HCT116 (cell line): ENCODE measurements at regions not wholly inside any gene's neighbourhood (a gene's known extent, or its start where the extent isn't known, plus 50 kb on each side); places are given as distances from the start of the nearest gene placed in this dataset.

Source experiments
- ATAC-seq: fragments of 200-7000 bp; cut with Tn5 transposase; 2 replicates; pipeline ENCODE4 v1.9.1; 2020; ENCODE audit warnings: mild to moderate bottlenecking, moderate library complexity
- BruUV-seq: library from RNA; stranded (reverse); fragments of 400-500 nt; replicated peaks from 2 replicates; lab custom pipeline; 2021; lab: Mats Ljungman, UMichigan
- CTCF ChIA-PET: fragments of 300-600 bp; sonication (Branson Sonifier 250); formaldehyde crosslinking; loops from one replicate; lab custom pipeline; 2021; ENCODE audit warnings: antibody characterized with exemption; lab: Charles Lee
- POLR2A ChIA-PET: fragments of 300-600, 350-600 bp; sonication (Branson Sonifier 250); formaldehyde crosslinking; loops from one replicate; lab custom pipeline; 2021; ENCODE audit warnings: antibody characterized with exemption; lab: Charles Lee
- RAD21 ChIA-PET, 2 experiments: fragments of 300-600 bp; sonication (Branson Sonifier 250); formaldehyde crosslinking; loops; one replicate each; lab custom pipeline; 2023; ENCODE audit warnings: low total read pairs in 2 of 2; ENCODE audit not compliant: uncharacterized antibody in 2 of 2, unreplicated experiment in 2 of 2, low non-redundant PET in 1 of 2; lab: Charles Lee
- DNase-seq: peaks from one replicate; pipeline ENCODE4 v3.0.0-alpha.2; 2010; ENCODE audit warnings: low read depth, low spot score
- H2AFZ ChIP-seq: fragments of 200-600 bp; shearing (Covaris generic), sonication (generic); 2 replicates; pipeline ENCODE4 v1.6.1; 2017; ENCODE audit warnings: low read depth, mixed run types, mixed read lengths, antibody characterized with exemption, low read length; ENCODE audit not compliant: poor library complexity, severe bottlenecking
- H3K27ac ChIP-seq: 2 replicates; pipeline ENCODE4 v1.5.1; 2012; ENCODE audit warnings: low read depth, low read length
- H3K27me3 ChIP-seq: fragments of 200-600 bp; sonication (generic); 2 replicates; pipeline ENCODE4 v1.6.1; 2016; ENCODE audit warnings: mixed run types, low read length, mixed read lengths; ENCODE audit not compliant: insufficient read depth
- H3K36me3 ChIP-seq, 2 experiments: fragments of 200-500 bp in 1 of 2; fragments of 200-600 bp in 1 of 2; sonication (Bioruptor generic) in 1 of 2; sonication (generic) in 1 of 2; 2 replicates each; pipeline versions ENCODE4 v1.5.1 to v1.6.1; 2014 to 2016; ENCODE audit warnings: low read length in 2 of 2, inconsistent platforms in 1 of 2, mixed read lengths in 1 of 2, mixed run types in 1 of 2; ENCODE audit not compliant: insufficient read depth in 2 of 2, control insufficient read depth in 1 of 2
- H3K4me1 ChIP-seq, 2 experiments: fragments of 200-600 bp in 1 of 2; sonication (generic) in 1 of 2; 2 replicates each; pipeline versions ENCODE4 v1.5.1 to v1.6.1; 2012 to 2017; ENCODE audit warnings: low read length in 2 of 2, inconsistent platforms in 1 of 2, mild to moderate bottlenecking in 1 of 2, mixed read lengths in 1 of 2, mixed run types in 1 of 2, moderate library complexity in 1 of 2; ENCODE audit not compliant: insufficient read depth in 2 of 2, control insufficient read depth in 1 of 2
- H3K4me2 ChIP-seq: fragments of 200-600 bp; sonication (generic); 2 replicates; pipeline ENCODE4 v1.6.1; 2017; ENCODE audit warnings: mixed run types, low read length, mixed read lengths
- H3K4me3 ChIP-seq, 2 experiments: fragments of 200-600 bp in 1 of 2; sonication (generic) in 1 of 2; replicated peaks in 1 of 2; 2 replicates each; pipeline ENCODE4 v1.5.1; 2011 to 2016; ENCODE audit warnings: low read length in 2 of 2, control low read depth in 1 of 2, low read depth in 1 of 2, mild to moderate bottlenecking in 1 of 2, mixed read lengths in 1 of 2, mixed run types in 1 of 2
- H3K79me2 ChIP-seq: fragments of 200-600 bp; sonication (generic); 2 replicates; pipeline ENCODE4 v1.6.1; 2017; ENCODE audit warnings: mild to moderate bottlenecking, mixed run types, low read length, moderate library complexity, mixed read lengths; ENCODE audit not compliant: insufficient read depth
- H3K9ac ChIP-seq: fragments of 200-600 bp; sonication (generic); 2 replicates; pipeline ENCODE4 v1.6.1; 2016; ENCODE audit warnings: low read length, mixed read lengths
- H3K9me2 ChIP-seq: fragments of 200-600 bp; sonication (generic), shearing (Covaris generic); 2 replicates; pipeline ENCODE4 v1.6.1; 2017; ENCODE audit warnings: mixed run types, mild to moderate bottlenecking, moderate library complexity; ENCODE audit not compliant: insufficient read depth
- H3K9me3 ChIP-seq, 2 experiments: fragments of 200-500 bp in 1 of 2; fragments of 200-600 bp in 1 of 2; sonication (Bioruptor generic) in 1 of 2; sonication (generic) in 1 of 2; 2 replicates each; pipeline ENCODE4 v1.6.1; 2014 to 2017; ENCODE audit warnings: low read length in 2 of 2, mixed read lengths in 2 of 2, inconsistent platforms in 1 of 2, low read depth in 1 of 2, mild to moderate bottlenecking in 1 of 2, mixed run types in 1 of 2, moderate library complexity in 1 of 2; ENCODE audit not compliant: control insufficient read depth in 1 of 2, insufficient read depth in 1 of 2
- H4K20me1 ChIP-seq: fragments of 200-600 bp; sonication (generic), shearing (Covaris generic); 2 replicates; pipeline ENCODE4 v1.6.1; 2017; ENCODE audit warnings: mixed run types, mild to moderate bottlenecking, moderate library complexity; ENCODE audit not compliant: insufficient read depth
- CBX3 ChIP-seq: IDR thresholded peaks from 2 replicates; pipeline ENCODE4 v1.6.1; 2012; ENCODE audit warnings: low read depth
- EGR1 ChIP-seq: IDR thresholded peaks from 2 replicates; pipeline ENCODE4 v1.6.1; 2012; ENCODE audit warnings: low read depth
- ELF1 ChIP-seq: IDR thresholded peaks from 2 replicates; pipeline ENCODE4 v1.6.1; 2012; ENCODE audit warnings: low read depth, borderline replicate concordance
- EZH2 ChIP-seq: fragments of 200-600 bp; sonication (generic); IDR thresholded peaks from 2 replicates; pipeline ENCODE4 v1.6.1; 2017; ENCODE audit warnings: antibody characterized with exemption, mixed run types
- EZH2phosphoT487 ChIP-seq: fragments of 200-600 bp; IDR thresholded peaks from 2 replicates; pipeline ENCODE4 v1.6.1; 2018; ENCODE audit warnings: antibody characterized with exemption, borderline replicate concordance
- FOSL1 ChIP-seq: IDR thresholded peaks from 2 replicates; pipeline ENCODE4 v1.6.1; 2012; ENCODE audit warnings: low read depth
- JUND ChIP-seq: IDR thresholded peaks from 2 replicates; pipeline ENCODE4 v1.6.1; 2012
- POLR2A ChIP-seq: IDR thresholded peaks from 2 replicates; pipeline ENCODE4 v1.7.0; 2011; ENCODE audit warnings: borderline replicate concordance; ENCODE audit not compliant: insufficient read depth, insufficient read length; ENCODE audit errors: extremely low read depth
- POLR2AphosphoS5 ChIP-seq: IDR thresholded peaks from 2 replicates; pipeline ENCODE4 v1.6.1; 2011; ENCODE audit warnings: mild to moderate bottlenecking, low read depth, low read length, moderate library complexity
- RAD21 ChIP-seq: IDR thresholded peaks from 2 replicates; pipeline ENCODE4 v1.6.1; 2012; ENCODE audit warnings: low read depth, mild to moderate bottlenecking
- SIN3A ChIP-seq: IDR thresholded peaks from 2 replicates; pipeline ENCODE4 v1.6.1; 2012; ENCODE audit warnings: low read depth
- SP1 ChIP-seq: IDR thresholded peaks from 2 replicates; pipeline ENCODE4 v1.6.1; 2012; ENCODE audit warnings: low read depth
- SRF ChIP-seq: IDR thresholded peaks from 2 replicates; pipeline ENCODE4 v1.6.1; 2012; ENCODE audit warnings: low read depth
- TCF7L2 ChIP-seq: IDR thresholded peaks from 2 replicates; pipeline ENCODE4 v1.7.0; 2011; ENCODE audit warnings: borderline replicate concordance, inconsistent platforms; ENCODE audit not compliant: insufficient read depth, insufficient read length; ENCODE audit errors: extremely low read depth
- ZFX ChIP-seq: fragments of 450-650 bp; IDR thresholded peaks from 2 replicates; pipeline ENCODE4 v1.6.1; 2017
- ZNF274 ChIP-seq: fragments of 200-500 bp; sonication (Bioruptor generic); IDR thresholded peaks from 2 replicates; pipeline ENCODE4 v1.6.1; 2014; ENCODE audit warnings: mild to moderate bottlenecking, low read depth, low read length, inconsistent platforms
- intact Hi-C: fragments of 100-400 bp; cut with micrococcal nuclease; formaldehyde crosslinking; loops from 2 replicates; pipeline ENCODE4 v1.10.0; 2022
- TF ChIP-seq, protein P1 (sequence below), 3 experiments: fragments of 200-600 bp in 1 of 3; sonication (generic) in 1 of 3; IDR thresholded peaks in 2 of 3; conservative IDR thresholded peaks in 1 of 3; 2 replicates each; pipeline ENCODE4 v1.5.1; 2012 to 2017; ENCODE audit warnings: low read depth in 2 of 3, low read length in 2 of 3, antibody characterized with exemption in 1 of 3, borderline replicate concordance in 1 of 3, control low read depth in 1 of 3, mild to moderate bottlenecking in 1 of 3, mixed read lengths in 1 of 3, mixed run types in 1 of 3, moderate library complexity in 1 of 3; ENCODE audit not compliant: insufficient read depth in 1 of 3
- TF ChIP-seq, protein P2 (sequence below): IDR thresholded peaks from 2 replicates; pipeline ENCODE4 v1.6.1; 2011; ENCODE audit warnings: mild to moderate bottlenecking, low read length, moderate library complexity; ENCODE audit not compliant: insufficient replicate concordance; ENCODE audit errors: extremely low read depth
- TF ChIP-seq, protein P3 (sequence below): IDR thresholded peaks from 2 replicates; pipeline ENCODE4 v1.6.1; 2012
- TF ChIP-seq, protein P4 (sequence below): IDR thresholded peaks from 2 replicates; pipeline ENCODE4 v1.6.1; 2012

DNA sequence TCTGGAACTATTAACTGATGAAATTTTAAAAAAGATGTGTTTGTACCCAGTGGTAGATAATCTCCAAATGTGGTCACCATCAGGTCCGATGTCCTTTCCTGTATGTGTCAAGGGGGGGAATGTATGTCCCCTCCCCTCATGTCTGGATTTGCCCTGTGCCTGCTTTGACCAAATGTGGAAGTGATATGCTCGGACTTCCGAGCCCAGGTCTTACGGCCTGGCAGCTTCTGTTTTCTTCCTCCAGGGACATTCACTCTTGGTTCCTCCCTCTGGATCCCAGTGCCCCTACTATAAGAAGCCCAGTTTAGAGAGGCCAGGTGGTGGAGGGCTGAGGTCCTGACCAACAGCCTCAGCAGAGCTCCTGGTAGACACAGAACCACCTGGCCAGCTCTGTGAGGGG, 75.5 kb downstream of the CCR1 start:
- no peaks in the 10 kb centered on the region for H4K20me1 ChIP-seq
- TF ChIP-seq EZH2phosphoT487, result no peak
- TF ChIP-seq, protein P1, sequence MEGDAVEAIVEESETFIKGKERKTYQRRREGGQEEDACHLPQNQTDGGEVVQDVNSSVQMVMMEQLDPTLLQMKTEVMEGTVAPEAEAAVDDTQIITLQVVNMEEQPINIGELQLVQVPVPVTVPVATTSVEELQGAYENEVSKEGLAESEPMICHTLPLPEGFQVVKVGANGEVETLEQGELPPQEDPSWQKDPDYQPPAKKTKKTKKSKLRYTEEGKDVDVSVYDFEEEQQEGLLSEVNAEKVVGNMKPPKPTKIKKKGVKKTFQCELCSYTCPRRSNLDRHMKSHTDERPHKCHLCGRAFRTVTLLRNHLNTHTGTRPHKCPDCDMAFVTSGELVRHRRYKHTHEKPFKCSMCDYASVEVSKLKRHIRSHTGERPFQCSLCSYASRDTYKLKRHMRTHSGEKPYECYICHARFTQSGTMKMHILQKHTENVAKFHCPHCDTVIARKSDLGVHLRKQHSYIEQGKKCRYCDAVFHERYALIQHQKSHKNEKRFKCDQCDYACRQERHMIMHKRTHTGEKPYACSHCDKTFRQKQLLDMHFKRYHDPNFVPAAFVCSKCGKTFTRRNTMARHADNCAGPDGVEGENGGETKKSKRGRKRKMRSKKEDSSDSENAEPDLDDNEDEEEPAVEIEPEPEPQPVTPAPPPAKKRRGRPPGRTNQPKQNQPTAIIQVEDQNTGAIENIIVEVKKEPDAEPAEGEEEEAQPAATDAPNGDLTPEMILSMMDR (IDR thresholded peaks at IDR 0.05 in 2 of 3, conservative IDR thresholded peaks at IDR 0.05 in 1 of 3; ENCODE audit: borderline replicate concordance in 1 of 3, insufficient read depth in 1 of 3, low read depth in 2 of 3, low read length in 2 of 3), result no peak
- no peak for TF ChIP-seq SIN3A
- TF ChIP-seq, protein P2, sequence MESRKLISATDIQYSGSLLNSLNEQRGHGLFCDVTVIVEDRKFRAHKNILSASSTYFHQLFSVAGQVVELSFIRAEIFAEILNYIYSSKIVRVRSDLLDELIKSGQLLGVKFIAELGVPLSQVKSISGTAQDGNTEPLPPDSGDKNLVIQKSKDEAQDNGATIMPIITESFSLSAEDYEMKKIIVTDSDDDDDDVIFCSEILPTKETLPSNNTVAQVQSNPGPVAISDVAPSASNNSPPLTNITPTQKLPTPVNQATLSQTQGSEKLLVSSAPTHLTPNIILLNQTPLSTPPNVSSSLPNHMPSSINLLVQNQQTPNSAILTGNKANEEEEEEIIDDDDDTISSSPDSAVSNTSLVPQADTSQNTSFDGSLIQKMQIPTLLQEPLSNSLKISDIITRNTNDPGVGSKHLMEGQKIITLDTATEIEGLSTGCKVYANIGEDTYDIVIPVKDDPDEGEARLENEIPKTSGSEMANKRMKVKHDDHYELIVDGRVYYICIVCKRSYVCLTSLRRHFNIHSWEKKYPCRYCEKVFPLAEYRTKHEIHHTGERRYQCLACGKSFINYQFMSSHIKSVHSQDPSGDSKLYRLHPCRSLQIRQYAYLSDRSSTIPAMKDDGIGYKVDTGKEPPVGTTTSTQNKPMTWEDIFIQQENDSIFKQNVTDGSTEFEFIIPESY, result no peak
- TF ChIP-seq POLR2AphosphoS5, result no peak
- TF ChIP-seq FOSL1, result no peak
- TF ChIP-seq CBX3, result no peak
- TF ChIP-seq RAD21, result no peak
- TF ChIP-seq SP1, result no peak
- no peak for TF ChIP-seq ZNF274
- no peak for TF ChIP-seq ELF1
- TF ChIP-seq EZH2, result no peak
- TF ChIP-seq EGR1, result no peak
- TF ChIP-seq, protein P3, sequence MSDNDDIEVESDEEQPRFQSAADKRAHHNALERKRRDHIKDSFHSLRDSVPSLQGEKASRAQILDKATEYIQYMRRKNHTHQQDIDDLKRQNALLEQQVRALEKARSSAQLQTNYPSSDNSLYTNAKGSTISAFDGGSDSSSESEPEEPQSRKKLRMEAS, result no peak
- TF ChIP-seq JUND, result no peak
- TF ChIP-seq, protein P4, sequence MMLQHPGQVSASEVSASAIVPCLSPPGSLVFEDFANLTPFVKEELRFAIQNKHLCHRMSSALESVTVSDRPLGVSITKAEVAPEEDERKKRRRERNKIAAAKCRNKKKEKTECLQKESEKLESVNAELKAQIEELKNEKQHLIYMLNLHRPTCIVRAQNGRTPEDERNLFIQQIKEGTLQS, result no peak
- no peak for TF ChIP-seq TCF7L2
- no peak for TF ChIP-seq SRF
- no peak for TF ChIP-seq POLR2A
- TF ChIP-seq ZFX, result no peak
- no peak overlapping the region for H3K27ac ChIP-seq
- ATAC-seq (no peak), DNase-seq (no peak)
- ChIA-PET CTCF (no interaction called here), POLR2A (no interaction called here), RAD21 (no interaction called here)
- no peak overlapping the region for H2AFZ ChIP-seq
- no peaks in the 10 kb centered on the region for H3K9me3 ChIP-seq
- H3K4me1 ChIP-seq, result peaks cover 0 to 6% of the 10 kb centered on the region in 2 experiments; a peak in 2 of 4 replicates
- H3K9ac ChIP-seq, result no peak overlapping the region
- no TSS peak for BruUV-seq
- H3K79me2 ChIP-seq, result no peaks in the 10 kb centered on the region
- intact Hi-C loops, result no loop called here
- H3K27me3 ChIP-seq, result peaks cover 4% of the 10 kb centered on the region; the same call in 1 of the 2 replicates
- H3K9me2 ChIP-seq, result no peaks in the 10 kb centered on the region
- H3K4me2 ChIP-seq, result no peak overlapping the region
- H3K36me3 ChIP-seq, result no peaks in the 10 kb centered on the region
- H3K4me3 ChIP-seq, result no peak overlapping the region
